ENCODE measurements at regions not wholly inside any gene's neighbourhood (a gene's known extent, or its start where the extent isn't known, plus 50 kb on each side); places are given as distances from the start of the nearest gene placed in this dataset.

- DNase-seq (ENCODE audit: low read depth, low spot score): no peak
Observed at GRCh38 chr6:87936065-87936464, 111.6 kb upstream of the SPACA1 start.

DNA sequence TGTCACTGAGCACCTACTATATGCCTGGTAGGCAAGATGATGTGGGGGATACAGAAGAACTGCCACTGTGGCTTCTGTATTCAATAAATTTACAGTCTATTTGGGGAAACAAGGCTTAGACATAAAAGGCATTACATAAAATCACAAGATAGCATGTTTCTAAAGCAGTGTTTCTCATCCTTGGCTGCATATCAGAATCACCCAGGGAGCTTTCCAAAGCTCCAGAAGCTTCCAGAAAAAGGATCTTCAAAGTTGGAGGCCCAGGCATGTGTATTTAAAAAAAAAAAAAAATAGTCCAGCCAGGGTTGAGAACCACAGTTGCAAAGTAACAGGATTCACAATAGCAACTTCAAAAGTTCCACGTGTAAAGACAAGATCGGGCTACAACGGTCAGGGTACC lies 112.4 kb upstream of the SPACA1 start:
- DNase-seq (ENCODE audit: low read depth, low spot score): no peak

DNA sequence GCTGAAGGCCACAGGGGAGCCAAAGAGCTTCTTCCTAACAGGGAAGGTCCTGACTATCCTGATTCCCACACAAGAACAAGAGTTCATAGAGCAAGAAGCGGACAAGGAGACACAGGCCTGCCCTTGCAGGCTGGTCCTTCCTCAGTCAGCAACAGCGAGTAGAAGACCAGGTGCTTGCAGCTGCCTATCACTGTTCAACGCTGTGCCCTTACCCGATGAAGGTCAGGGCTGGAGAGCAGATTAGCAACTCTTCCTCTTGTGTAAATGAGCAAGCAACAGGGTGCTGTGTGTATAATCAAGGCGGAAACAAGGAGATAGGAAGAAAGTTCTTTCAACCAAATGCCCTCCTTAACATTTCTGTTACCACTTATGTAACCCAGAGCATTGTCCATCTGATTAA lies 115.3 kb upstream of the SPACA1 start:
- DNase-seq (ENCODE audit: low read depth, low spot score): no peak

DNA sequence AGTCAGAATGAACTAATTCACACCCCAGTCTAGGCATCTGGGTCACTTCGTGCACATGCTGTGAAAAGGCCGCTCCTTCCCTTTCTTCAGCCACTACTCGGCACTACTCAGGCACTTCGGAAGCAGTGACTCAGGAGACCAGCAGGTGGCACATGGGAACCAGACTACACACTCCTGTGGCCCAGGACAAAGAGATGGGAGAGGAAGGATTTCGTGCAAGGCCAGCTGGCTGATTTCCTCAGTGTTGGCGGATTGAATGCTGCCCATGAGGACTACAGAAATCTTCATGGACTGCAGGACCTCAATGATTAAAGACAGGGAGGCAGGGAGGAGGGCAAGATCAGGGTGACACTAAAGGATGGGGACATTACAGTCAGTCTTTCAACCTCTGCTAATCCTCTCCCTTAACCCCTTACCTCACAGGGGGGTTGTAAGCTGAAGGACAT lies 117.8 kb upstream of the SPACA1 start:
- DNase-seq (ENCODE audit: low read depth, low spot score): peak; percentile 62

- DNase-seq (ENCODE audit: low read depth, low spot score): no peak
Observed at GRCh38 chr6:87926687-87927086, 121.0 kb upstream of the SPACA1 start.

GRCh38 chr6:87926072-87926471 lies 121.6 kb upstream of the SPACA1 start:
- DNase-seq (ENCODE audit: low read depth, low spot score): no peak

GRCh38 chr6:87925373-87926060 lies 122.1 kb upstream of the SPACA1 start:
- no peak for DNase-seq (ENCODE audit: low read depth, low spot score)

DNA sequence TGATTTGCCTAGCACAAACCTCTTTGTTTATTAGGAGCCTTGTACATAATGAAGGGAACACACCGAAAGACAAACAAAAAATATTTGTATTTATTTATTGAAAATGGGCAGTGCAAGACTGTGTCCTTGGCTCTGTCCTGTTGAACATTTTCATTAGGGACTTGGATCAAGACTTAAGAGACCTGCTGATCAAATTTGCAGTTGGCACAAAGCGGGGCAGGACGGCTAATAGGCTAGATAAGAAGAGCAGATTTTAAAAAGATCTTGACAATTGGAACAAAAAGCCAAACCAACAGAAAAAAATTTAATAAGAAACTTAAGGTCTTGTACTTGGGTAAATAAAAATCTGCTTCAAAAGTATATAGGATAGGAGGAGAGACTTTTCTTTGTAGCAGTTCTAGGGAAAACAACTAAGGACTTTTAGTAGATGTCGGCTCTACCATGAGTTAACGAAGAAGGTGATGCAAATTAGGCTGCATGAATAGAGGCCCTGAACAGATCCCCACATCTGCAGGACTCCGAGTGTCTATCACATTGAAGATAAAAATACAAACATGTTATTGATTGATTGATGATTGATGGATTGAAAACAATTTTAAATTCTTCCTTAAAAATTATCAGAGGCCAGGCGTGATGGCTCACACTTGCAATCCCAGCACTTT lies 124.1 kb upstream of the SPACA1 start:
- DNase-seq (ENCODE audit: low read depth, low spot score): no peak

DNA sequence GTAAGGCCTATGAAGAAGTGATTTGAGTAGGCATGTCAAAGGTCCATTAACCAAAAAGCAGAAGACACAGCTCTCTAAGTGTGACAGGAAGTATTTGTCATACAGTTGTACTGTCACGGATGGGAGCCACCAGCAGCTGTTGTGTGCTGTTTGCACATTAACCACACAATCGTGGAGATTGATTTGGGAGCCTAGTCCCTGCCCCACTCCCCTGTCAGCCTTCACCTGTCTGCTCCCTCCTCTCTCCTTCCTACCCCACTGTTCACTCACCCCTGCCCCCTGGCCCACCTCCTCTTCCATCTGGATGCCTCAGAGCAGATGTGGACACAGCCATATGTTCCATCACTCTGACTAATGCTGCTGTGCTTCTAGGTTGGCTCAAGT lies 124.7 kb upstream of the SPACA1 start:
- DNase-seq (ENCODE audit: low read depth, low spot score): no peak

DNA sequence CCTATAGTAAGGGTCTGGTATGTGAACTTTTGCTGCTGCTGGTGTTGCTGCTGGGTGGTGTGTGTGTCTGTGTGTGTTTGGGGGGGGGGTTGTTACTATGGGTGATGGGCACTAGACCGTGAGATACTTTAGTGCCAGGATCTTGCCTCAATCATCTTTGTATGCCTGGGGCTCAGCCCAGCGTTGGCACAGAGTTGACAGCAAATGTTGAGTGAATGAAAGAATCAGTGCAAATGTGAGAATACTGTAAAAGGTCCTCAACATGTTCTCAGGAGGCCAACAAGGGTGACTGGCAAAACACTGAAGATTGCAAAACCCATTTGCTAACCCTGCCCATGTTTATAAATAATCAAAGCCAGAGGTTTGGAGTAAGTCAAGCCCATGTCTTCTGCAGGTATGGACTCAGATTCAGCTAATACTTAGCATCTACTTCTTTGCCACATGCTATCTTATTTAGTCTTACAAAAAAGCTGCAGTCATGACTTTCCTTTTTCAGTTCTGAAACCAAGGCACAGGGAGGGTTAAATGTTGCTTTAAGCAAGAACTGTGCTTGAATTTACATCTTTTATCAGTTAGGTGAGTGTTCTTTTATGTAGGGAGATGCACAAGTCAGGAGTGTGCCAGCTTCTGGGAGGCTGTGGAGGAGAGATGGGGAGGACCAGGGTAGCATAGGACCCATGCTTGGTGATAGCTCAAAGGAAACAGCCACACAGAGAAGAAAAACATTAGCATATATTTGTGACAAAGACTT lies 125.3 kb upstream of the SPACA1 start:
- no peak for DNase-seq (ENCODE audit: low read depth, low spot score)

DNA sequence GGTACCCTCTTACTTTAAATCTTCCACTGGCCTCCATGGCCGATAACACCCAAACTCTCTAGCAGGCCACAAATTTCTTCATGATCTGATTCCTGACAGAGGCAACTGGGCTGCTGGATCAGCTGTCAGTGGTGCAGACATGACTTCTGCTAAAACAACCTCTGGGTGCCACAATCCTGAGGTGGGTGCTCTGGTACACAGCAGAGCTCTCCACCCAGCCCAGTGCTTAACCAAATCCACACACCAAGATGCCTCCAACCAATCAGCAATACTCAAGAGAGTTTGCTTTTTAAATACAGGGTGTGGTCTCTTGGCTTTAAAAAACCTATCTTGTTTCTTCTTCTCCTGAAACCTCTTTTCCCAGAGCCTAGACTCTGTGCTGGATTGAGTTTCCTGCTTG lies 126.6 kb upstream of the SPACA1 start:
- DNase-seq (ENCODE audit: low read depth, low spot score): no peak

- DNase-seq (ENCODE audit: low read depth, low spot score): no peak
Observed at GRCh38 chr6:87920245-87920644, 127.4 kb upstream of the SPACA1 start.

DNA sequence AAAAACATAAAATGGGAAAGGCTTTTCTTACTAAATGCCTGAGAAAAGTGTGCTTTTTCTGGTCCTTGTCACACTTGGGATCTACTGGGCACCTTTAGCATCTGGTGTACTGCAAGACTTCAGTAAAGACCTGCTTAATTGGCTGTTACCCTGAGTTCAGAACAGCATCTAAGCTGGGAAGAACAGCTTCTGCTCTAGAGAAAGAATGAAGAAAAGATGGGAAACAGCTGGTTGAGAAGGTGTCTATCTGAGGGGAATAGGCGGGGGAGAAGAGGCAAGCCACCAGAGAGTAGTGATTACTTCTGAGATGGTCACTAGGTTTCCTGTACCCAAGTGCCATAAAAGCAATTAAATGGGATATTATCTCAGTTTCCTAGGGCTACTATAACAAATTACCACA lies 128.2 kb upstream of the SPACA1 start:
- no peak for DNase-seq (ENCODE audit: low read depth, low spot score)

- DNase-seq (ENCODE audit: low read depth, low spot score): no peak
Observed at GRCh38 chr6:87919001-87919400, 128.6 kb upstream of the SPACA1 start.

DNA sequence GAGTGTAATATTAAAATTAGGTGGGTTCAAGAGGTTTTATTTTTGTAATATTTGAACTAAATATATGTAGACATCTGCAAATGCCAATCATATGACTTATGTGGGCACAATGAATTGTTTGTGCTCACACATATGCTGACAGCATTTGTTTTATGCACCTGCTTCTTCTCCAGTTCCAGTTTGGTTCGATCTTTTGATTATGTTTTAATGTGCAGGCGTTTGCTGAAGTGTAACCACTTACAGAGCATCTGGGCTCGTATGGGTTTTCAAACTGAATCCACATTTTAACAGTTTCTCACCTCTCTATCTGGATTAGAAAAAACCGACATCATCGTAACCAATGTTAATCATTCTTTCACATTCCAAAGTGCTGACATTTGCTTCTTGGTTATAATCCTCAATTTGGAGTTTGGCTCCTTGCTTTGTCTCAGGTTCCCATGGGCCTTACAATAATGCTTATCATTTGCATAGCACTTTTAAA lies 129.1 kb upstream of the SPACA1 start:
- no peak for DNase-seq (ENCODE audit: low read depth, low spot score)

- DNase-seq (ENCODE audit: low read depth, low spot score): no peak
Observed at GRCh38 chr6:87917886-87918285, 129.8 kb upstream of the SPACA1 start.

DNA sequence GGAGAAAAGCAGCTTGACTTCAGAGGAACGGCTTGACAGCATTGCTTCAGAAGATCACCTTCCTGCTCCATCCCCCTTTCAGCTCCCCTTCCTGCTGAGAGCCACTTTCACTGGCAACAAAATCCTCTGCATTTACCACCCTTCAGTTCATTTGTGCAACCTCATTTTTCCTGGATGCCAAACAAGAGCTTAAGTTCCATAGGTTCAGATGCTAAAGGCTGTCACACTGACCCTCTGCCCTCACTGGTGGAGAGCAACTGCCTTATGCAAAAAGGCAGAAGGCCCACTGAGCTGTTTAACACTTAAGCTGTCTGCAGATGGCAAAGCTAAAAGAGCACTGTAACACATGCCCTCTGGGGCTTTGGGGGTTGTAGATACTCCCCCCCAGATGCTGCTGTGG lies 131.2 kb upstream of the SPACA1 start:
- no peak for DNase-seq (ENCODE audit: low read depth, low spot score)

GRCh38 chr6:87914637-87915395 lies 132.8 kb upstream of the SPACA1 start:
- DNase-seq (ENCODE audit: low read depth, low spot score): no peak

GRCh38 chr6:87913974-87914373 lies 133.7 kb upstream of the SPACA1 start:
- DNase-seq (ENCODE audit: low read depth, low spot score): no peak

- DNase-seq (ENCODE audit: low read depth, low spot score): no peak
Observed at GRCh38 chr6:87912102-87912501, 135.5 kb upstream of the SPACA1 start.

GRCh38 chr6:87909849-87910248 lies 137.8 kb upstream of the SPACA1 start:
- peak; percentile 46 for DNase-seq (ENCODE audit: low read depth, low spot score)
